ENCODE measurements at regions not wholly inside any gene's neighbourhood (a gene's known extent, or its start where the extent isn't known, plus 50 kb on each side); places are given as distances from the start of the nearest gene placed in this dataset.
"Not testable (repeated sequence)": the region's sequence is repeated elsewhere in the genome, so short reads cannot be mapped to it uniquely, and the experiment has no call there.

DNA sequence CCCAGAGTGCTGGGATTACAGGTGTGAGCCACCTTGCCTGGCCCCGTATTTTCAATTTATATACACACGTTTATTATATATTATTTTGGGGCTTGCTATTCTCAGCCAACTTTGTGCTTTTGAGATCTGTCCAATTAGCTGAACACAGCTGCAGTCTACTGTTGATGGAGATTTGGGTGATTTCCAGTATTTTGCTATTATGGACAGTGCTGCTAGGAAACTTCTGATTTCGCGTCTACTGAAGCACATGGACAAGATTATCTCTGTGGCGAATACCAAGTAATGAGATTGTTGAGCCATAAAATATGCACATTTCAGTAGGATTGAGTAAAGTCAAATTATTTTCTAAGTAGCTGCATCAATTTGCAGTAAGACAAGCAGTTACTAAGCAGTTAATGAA lies 1731.2 kb upstream of the CDH6 start:
- DNase-seq (ENCODE audit: low read depth) = no peak
- TF ChIP-seq, protein P1, sequence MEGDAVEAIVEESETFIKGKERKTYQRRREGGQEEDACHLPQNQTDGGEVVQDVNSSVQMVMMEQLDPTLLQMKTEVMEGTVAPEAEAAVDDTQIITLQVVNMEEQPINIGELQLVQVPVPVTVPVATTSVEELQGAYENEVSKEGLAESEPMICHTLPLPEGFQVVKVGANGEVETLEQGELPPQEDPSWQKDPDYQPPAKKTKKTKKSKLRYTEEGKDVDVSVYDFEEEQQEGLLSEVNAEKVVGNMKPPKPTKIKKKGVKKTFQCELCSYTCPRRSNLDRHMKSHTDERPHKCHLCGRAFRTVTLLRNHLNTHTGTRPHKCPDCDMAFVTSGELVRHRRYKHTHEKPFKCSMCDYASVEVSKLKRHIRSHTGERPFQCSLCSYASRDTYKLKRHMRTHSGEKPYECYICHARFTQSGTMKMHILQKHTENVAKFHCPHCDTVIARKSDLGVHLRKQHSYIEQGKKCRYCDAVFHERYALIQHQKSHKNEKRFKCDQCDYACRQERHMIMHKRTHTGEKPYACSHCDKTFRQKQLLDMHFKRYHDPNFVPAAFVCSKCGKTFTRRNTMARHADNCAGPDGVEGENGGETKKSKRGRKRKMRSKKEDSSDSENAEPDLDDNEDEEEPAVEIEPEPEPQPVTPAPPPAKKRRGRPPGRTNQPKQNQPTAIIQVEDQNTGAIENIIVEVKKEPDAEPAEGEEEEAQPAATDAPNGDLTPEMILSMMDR (IDR thresholded peaks at IDR 0.05; ENCODE audit: control insufficient read depth, insufficient read depth, low read depth, low read length, missing control alignments) = no peak
- no peak overlapping the region for H3K4me3 ChIP-seq (ENCODE audit: control insufficient read depth, low read depth, low read length)

DNA sequence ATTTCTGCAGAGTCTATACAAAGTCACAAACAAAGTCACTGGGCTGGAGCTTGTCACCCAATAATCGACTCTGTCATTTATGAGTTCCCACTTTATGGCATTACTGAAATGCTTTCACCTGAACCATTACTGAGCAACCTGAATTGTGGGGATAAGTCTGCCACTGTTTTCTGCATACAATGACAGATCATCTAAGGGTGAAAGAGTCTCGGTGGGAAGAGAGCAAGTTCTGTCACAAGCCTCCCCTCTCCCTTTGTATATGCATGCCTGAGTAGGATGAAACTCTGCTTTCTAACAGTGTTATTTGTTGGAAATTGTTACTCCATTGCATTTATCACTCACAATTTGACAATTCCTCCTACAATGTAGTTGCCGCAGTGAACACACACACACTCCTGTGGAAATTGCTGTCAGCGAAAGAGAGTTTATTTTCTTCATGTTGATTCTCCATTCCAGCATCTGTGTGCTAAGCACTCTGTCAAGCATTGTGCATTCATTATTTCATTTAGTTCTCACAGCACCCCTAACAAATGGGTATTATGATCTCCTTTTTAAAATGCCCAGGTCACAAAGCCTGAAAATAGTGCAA lies 1732.4 kb upstream of the CDH6 start:
- DNase-seq (ENCODE audit: low read depth) = no peak
- no peak overlapping the region for H3K4me3 ChIP-seq (ENCODE audit: control insufficient read depth, low read depth, low read length)
- TF ChIP-seq, protein P1 (IDR thresholded peaks at IDR 0.05; ENCODE audit: control insufficient read depth, insufficient read depth, low read depth, low read length, missing control alignments) = no peak

DNA sequence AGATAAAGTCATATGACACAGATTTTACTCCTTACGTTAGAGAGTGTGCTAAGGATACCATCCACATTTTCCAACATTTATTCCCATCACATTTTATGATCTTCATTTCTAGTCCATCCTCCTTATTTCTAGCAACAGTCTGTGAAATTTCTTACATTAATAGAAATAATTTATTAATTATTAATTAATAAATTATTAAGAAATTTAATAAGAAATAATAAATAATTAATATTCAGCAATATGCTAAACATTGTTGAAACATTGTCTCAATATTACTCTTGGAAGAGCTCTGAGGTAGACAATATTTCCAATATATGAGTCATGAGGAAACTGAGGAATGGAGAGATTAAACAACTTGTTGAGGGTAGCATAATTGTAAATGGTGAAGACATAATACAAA lies 1742.5 kb upstream of the CDH6 start:
- not testable (repeated sequence) for H3K4me3 ChIP-seq (ENCODE audit: control insufficient read depth, low read depth, low read length); DNase-seq (ENCODE audit: low read depth)

DNA sequence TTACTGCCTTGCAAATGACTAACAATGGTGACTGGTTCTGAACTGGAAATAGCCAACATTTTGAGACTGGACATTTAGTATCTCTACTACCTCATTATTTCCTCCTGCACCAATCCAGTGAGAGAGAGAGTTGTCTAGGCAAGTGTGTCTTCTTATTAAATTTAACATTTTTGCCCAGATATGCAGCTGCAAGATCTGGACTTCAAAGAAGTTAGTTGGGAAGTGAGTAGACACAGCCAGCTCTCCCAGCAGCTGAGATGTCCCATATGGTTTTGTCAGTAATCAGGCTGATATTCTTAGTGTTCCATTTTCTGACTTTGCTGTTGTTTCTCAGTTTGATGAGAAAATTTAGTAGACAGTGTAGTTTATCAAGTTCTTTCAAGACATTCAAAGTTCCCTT lies 1778.8 kb upstream of the CDH6 start:
- DNase-seq (ENCODE audit: low read depth) = no peak
- TF ChIP-seq, protein P1 (IDR thresholded peaks at IDR 0.05; ENCODE audit: control insufficient read depth, insufficient read depth, low read depth, low read length, missing control alignments) = no peak
- H3K4me3 ChIP-seq (ENCODE audit: control insufficient read depth, low read depth, low read length) = no peak overlapping the region

DNA sequence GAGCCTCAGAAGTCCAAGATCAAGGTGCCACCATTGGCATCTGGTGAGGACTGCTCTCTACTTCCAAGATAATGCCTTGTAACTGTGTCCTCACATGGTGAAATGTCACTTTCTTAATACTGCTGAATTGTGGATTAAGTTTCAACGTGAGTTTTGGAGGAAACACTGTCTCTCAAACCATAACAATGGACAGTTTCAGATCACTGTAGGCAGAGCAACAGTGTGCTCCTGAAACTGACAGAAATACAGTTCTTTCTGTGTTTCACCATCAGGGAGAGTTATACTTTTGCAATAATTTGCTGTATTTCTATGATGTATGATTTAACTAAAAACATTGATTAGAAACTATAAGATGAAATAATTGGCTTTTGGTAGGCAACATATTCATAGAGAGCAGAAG lies 1780.5 kb upstream of the CDH6 start:
- no peak for DNase-seq (ENCODE audit: low read depth)
- TF ChIP-seq, protein P1 (IDR thresholded peaks at IDR 0.05; ENCODE audit: control insufficient read depth, insufficient read depth, low read depth, low read length, missing control alignments) = no peak
- no peak overlapping the region for H3K4me3 ChIP-seq (ENCODE audit: control insufficient read depth, low read depth, low read length)

DNA sequence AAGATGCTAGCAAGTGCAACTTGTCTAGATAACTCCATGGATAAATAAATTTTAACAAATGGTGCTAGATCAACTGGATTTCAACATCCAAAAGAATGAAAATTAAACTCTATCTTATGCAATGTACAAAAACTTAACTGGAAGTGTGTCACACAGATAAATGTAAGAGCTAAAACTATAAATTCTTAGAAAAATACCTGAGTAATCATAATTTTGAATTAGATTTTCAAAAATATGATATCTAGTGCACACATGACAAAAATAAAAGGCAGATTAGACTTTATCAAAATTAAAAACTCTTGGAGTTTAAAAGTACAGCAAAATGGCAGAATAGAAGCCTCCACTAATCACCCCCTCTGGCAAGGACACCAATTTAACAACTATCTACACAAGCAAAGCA lies 1791.2 kb upstream of the CDH6 start:
- TF ChIP-seq, protein P1 (IDR thresholded peaks at IDR 0.05; ENCODE audit: control insufficient read depth, insufficient read depth, low read depth, low read length, missing control alignments) = no peak
- DNase-seq (ENCODE audit: low read depth) = no peak
- H3K4me3 ChIP-seq (ENCODE audit: control insufficient read depth, low read depth, low read length) = no peak overlapping the region

DNA sequence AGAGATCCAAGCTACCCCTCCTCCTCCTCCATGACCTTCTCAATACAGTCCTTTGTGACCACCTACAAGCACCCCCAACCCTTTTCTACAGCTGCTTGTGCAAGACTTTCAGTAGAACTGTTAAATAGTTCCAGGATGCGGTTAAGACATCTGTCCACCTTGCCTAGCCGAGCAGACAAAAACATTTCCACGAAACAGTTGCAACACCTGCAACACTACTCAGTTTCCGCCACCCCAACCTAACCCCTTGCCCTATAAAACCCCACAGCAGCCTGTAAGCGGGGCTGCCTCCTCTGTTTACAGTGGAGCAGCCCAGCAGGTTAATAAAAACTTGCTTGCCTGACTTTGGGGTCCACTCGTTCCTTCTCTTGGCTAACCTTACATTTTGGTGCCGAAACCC lies 1803.5 kb upstream of the CDH6 start:
- no peak for DNase-seq (ENCODE audit: low read depth)
- TF ChIP-seq, protein P1 (IDR thresholded peaks at IDR 0.05; ENCODE audit: control insufficient read depth, insufficient read depth, low read depth, low read length, missing control alignments) = no peak
- H3K4me3 ChIP-seq (ENCODE audit: control insufficient read depth, low read depth, low read length) = no peak overlapping the region

All from AG09309 (cell line).